ENCODE measurements at regions not wholly inside any gene's neighbourhood (a gene's known extent, or its start where the extent isn't known, plus 50 kb on each side); places are given as distances from the start of the nearest gene placed in this dataset.

DNA sequence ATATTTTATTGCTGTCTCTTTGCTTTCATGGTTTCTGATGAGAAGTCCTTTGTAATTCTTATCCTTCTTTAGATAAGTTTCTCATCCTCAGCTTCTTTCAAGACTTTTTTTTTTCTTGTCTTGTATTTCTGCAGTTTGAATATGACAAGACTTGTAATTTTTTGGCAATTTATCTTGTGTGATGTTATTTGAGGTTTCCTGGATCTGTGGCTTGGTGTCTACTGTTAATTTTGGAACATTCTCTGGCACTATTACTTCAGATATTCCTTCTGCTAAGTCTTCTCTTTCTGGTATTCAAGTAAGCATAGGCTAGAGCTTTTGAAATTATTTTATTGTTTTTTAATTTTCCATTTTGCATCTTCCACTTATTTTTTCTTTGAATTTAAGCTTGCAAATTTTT lies 1083.2 kb downstream of the CNTNAP5 start:
- Histone ChIP-seq H3K4me3 (ENCODE audit: low read length) (no peak overlapping the region), H3K4me1 (ENCODE audit: control insufficient read depth, insufficient read depth, low read length) (no peaks in the 10 kb centered on the region), H3K9me3 (ENCODE audit: control insufficient read depth, low read depth, low read length) (no peaks in the 10 kb centered on the region), H3K27ac (ENCODE audit: low read length) (no peak overlapping the region), H3K36me3 (ENCODE audit: control insufficient read depth, insufficient read depth, low read length) (no peaks in the 10 kb centered on the region), H3K27me3 (ENCODE audit: control insufficient read depth, insufficient read depth, low read length) (no peaks in the 10 kb centered on the region)
- no peak for DNase-seq

DNA sequence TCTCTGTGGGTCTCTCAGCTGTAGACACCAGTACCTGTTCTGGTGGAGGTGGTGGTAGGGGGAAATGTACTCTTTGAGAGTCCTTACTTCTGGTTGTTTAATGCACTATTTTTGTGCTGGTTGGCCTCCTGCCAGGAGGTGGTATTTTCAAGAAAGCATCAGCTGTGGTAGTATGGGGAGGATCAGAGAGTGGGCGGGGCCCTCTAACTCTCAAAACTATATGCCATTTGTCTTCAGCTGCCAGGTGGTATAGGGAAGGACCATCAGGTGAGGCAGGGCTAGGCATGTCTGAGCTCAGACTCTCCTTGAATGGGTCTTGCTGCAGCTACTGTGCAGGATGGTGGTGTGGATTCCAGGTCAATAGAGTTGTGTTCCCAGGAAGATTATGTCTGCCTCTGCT lies 1100.8 kb downstream of the CNTNAP5 start:
- no peak for DNase-seq
- no peak overlapping the region for H3K27ac ChIP-seq (ENCODE audit: low read length)
- no peaks in the 10 kb centered on the region for H3K9me3 ChIP-seq (ENCODE audit: control insufficient read depth, low read depth, low read length)
- H3K27me3 ChIP-seq (ENCODE audit: control insufficient read depth, insufficient read depth, low read length), result no peaks in the 10 kb centered on the region
- H3K4me3 ChIP-seq (ENCODE audit: low read length), result no peak overlapping the region
- WGBS (ENCODE audit: insufficient coverage, low lambda C conversion rate), result no CpG with 5 or more reads among the region's 1 CpG
- no peaks in the 10 kb centered on the region for H3K36me3 ChIP-seq (ENCODE audit: control insufficient read depth, insufficient read depth, low read length)
- H3K4me1 ChIP-seq (ENCODE audit: control insufficient read depth, insufficient read depth, low read length), result no peaks in the 10 kb centered on the region

DNA sequence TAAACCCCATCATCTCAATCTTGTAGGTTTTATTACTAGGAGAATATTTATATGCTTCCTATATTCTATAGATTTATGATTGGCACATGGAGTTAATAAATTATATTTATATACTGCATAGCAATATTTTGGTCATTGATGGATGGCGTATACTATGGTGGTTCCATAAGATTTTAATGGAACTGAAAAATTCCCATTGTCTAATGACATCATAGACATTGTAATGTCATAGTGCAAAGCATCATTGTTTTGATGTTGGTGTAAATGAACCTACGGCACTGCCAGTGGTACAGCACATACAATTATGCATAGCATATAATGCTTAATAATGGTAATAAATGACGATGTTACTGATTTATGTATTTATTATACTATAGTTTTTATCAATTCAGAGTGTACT lies 1135.9 kb downstream of the CNTNAP5 start:
- H3K4me1 ChIP-seq (ENCODE audit: control insufficient read depth, insufficient read depth, low read length), result no peaks in the 10 kb centered on the region
- no CpG with 5 or more reads among the region's 3 CpGs for WGBS (ENCODE audit: insufficient coverage, low lambda C conversion rate)

DNA sequence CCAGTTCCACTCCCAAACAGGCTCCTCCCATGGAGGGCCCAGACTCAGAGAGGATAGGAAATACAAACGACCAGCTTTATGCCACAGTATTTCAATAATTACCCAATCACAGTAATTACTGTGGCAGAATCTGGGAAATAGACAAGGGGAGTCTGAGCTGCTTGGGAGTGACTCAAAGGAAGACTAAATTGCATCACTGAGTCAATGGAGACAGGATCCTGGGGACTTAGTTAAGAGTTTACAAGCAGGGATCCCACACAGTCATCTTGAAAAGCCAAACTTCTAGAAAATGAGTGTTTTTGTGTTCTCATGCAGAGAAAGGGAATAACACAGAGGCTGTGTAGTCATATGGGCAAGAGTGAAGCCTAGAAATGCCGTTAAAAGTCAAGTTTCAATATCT lies 1142.1 kb downstream of the CNTNAP5 start:
- Histone ChIP-seq H3K36me3 (ENCODE audit: control insufficient read depth, insufficient read depth, low read length) (no peaks in the 10 kb centered on the region), H3K9me3 (ENCODE audit: control insufficient read depth, low read depth, low read length) (no peaks in the 10 kb centered on the region), H3K27me3 (ENCODE audit: control insufficient read depth, insufficient read depth, low read length) (no peaks in the 10 kb centered on the region), H3K4me1 (ENCODE audit: control insufficient read depth, insufficient read depth, low read length) (no peaks in the 10 kb centered on the region), H3K4me3 (ENCODE audit: low read length) (no peak overlapping the region), H3K27ac (ENCODE audit: low read length) (no peak overlapping the region)
- no peak for DNase-seq
- 60% methylated on average over 1 of the region's 2 CpGs for WGBS (ENCODE audit: insufficient coverage, low lambda C conversion rate)

More for the DNA sequence above, 1135.9 kb downstream of the CNTNAP5 start:
- Histone ChIP-seq H3K9me3 (ENCODE audit: control insufficient read depth, low read depth, low read length) (no peaks in the 10 kb centered on the region), H3K27ac (ENCODE audit: low read length) (no peak overlapping the region), H3K4me3 (ENCODE audit: low read length) (no peak overlapping the region), H3K36me3 (ENCODE audit: control insufficient read depth, insufficient read depth, low read length) (no peaks in the 10 kb centered on the region), H3K27me3 (ENCODE audit: control insufficient read depth, insufficient read depth, low read length) (no peaks in the 10 kb centered on the region)
- no peak for DNase-seq

DNA sequence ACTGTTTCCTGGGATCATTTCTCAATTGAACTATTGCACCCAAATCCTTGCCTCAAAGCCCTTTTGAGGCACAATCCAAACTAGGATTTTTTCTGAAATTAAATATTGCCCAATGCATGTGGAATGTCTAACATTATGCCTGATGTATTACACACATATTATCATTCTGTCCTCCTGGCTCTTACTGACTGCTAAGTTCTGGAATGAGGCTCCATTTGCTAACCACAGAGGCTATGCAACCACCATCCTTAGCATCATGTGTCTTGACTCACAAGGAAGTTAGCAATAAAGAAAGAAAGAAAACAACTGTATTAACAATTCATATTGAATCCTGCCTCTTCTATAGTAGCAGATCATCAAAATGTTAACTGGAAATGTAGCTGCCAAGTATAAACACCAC lies 1142.7 kb downstream of the CNTNAP5 start:
- Histone ChIP-seq H3K27ac (ENCODE audit: low read length) (no peak overlapping the region), H3K9me3 (ENCODE audit: control insufficient read depth, low read depth, low read length) (no peaks in the 10 kb centered on the region), H3K36me3 (ENCODE audit: control insufficient read depth, insufficient read depth, low read length) (no peaks in the 10 kb centered on the region), H3K4me1 (ENCODE audit: control insufficient read depth, insufficient read depth, low read length) (no peaks in the 10 kb centered on the region), H3K27me3 (ENCODE audit: control insufficient read depth, insufficient read depth, low read length) (no peaks in the 10 kb centered on the region), H3K4me3 (ENCODE audit: low read length) (no peak overlapping the region)
- no peak for DNase-seq

DNA sequence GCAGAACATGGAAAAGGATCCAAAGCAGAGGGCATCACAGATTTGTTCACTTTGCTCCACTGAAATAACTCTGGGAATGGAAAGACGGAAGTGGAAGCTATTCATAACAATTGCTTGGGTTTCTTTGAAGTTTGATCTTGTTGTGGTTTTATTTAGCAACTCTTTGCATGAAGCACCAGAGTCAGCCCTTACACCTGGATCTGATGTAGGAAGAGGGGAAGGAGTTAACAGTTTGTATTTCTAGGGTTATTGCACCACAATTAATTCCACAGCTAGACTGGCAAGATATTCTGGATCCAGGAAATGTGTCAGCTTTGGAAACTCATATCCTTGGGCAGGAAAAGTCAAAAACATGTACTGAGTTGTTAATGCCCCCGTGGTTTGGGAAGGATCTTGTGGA lies 1143.4 kb downstream of the CNTNAP5 start:
- no peaks in the 10 kb centered on the region for H3K9me3 ChIP-seq (ENCODE audit: control insufficient read depth, low read depth, low read length)
- WGBS (ENCODE audit: insufficient coverage, low lambda C conversion rate), result 77% methylated on average over 2 of the region's 2 CpGs
- no peak overlapping the region for H3K27ac ChIP-seq (ENCODE audit: low read length)
- no peak for DNase-seq
- H3K4me1 ChIP-seq (ENCODE audit: control insufficient read depth, insufficient read depth, low read length), result no peaks in the 10 kb centered on the region
- H3K27me3 ChIP-seq (ENCODE audit: control insufficient read depth, insufficient read depth, low read length), result no peaks in the 10 kb centered on the region
- no peaks in the 10 kb centered on the region for H3K36me3 ChIP-seq (ENCODE audit: control insufficient read depth, insufficient read depth, low read length)
- no peak overlapping the region for H3K4me3 ChIP-seq (ENCODE audit: low read length)

DNA sequence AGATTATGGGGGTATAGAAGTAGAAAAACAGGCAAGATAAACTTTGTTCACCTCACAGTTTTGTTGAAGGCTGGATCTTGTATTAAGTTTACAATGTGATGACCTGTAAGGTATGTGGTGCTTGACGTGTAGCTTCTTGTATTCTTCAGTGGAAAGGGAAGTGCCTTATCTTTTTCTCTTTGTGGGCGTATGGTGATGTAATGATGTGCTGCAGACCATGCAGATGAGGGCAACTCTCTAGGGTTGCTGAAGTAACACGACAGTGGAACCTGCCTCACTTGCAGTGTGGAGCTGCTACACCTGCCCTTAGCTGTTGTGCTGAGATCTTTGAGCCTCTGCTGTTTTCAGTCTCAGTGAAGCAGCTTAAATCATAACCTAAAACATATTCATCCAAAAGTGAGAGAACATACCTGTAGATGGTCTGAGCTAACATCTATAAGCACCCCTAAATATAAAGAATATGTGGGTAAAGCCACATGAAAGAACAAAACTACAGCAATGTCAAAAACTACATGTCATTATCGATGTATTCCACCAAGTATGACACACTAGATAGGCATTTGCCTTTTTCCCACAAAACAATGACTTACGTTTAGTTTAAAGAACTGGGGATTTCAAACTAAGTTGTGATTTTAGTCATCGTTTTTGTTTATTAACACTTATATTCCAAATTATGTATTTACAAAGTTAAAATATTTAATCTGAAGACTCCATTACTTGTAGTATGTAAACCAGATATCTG lies 1144.1 kb downstream of the CNTNAP5 start:
- Histone ChIP-seq H3K27me3 (ENCODE audit: control insufficient read depth, insufficient read depth, low read length) (no peaks in the 10 kb centered on the region), H3K4me1 (ENCODE audit: control insufficient read depth, insufficient read depth, low read length) (no peaks in the 10 kb centered on the region), H3K4me3 (ENCODE audit: low read length) (no peak overlapping the region), H3K36me3 (ENCODE audit: control insufficient read depth, insufficient read depth, low read length) (no peaks in the 10 kb centered on the region), H3K27ac (ENCODE audit: low read length) (no peak overlapping the region), H3K9me3 (ENCODE audit: control insufficient read depth, low read depth, low read length) (no peaks in the 10 kb centered on the region)
- 90% methylated on average over 3 of the region's 6 CpGs for WGBS (ENCODE audit: insufficient coverage, low lambda C conversion rate)
- no peak for DNase-seq

DNA sequence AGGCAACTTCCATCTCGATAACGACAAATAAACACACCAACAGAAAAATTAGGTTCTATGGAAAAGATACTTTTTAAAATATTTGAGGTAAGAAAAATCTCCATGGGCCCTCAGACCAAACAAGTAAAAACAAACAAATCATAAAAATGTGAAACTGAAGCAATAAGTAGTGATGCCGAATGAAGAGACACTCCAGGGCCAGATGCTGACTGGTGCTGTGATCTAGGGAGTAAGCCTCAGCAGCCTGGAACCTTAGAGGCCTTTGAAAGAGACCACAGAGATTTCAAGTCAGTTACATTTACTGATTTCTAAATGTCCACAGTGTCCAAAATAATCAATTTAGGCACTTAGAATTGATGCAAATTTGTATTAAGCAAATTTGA lies 1144.7 kb downstream of the CNTNAP5 start:
- Histone ChIP-seq H3K9me3 (ENCODE audit: control insufficient read depth, low read depth, low read length) (no peaks in the 10 kb centered on the region), H3K36me3 (ENCODE audit: control insufficient read depth, insufficient read depth, low read length) (no peaks in the 10 kb centered on the region), H3K27ac (ENCODE audit: low read length) (no peak overlapping the region), H3K4me1 (ENCODE audit: control insufficient read depth, insufficient read depth, low read length) (no peaks in the 10 kb centered on the region), H3K27me3 (ENCODE audit: control insufficient read depth, insufficient read depth, low read length) (no peaks in the 10 kb centered on the region), H3K4me3 (ENCODE audit: low read length) (no peak overlapping the region)
- no peak for DNase-seq
- WGBS (ENCODE audit: insufficient coverage, low lambda C conversion rate), result 76% methylated on average over 3 of the region's 3 CpGs

DNA sequence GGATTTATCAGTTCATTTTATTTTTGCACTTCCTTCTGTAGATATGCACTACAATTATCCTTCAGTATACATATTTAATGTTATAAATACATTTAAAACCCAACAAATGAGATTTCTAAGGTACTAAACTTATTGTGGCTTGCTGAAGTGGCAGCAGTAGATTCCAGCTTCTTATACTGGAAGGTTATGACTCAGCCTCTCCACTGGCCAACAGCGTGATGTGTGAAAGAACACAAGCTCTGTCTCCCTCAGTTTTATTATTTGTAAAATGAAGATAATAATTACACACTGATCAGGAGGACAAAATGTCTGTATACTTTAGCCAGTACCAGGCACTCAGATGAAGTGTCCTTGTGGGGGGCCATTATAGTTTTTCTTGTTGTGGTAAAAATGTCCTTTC lies 1147.1 kb downstream of the CNTNAP5 start:
- no CpG with 5 or more reads among the region's 1 CpG for WGBS (ENCODE audit: insufficient coverage, low lambda C conversion rate)
- no peaks in the 10 kb centered on the region for H3K36me3 ChIP-seq (ENCODE audit: control insufficient read depth, insufficient read depth, low read length)
- H3K27ac ChIP-seq (ENCODE audit: low read length), result no peak overlapping the region
- no peak overlapping the region for H3K4me3 ChIP-seq (ENCODE audit: low read length)
- no peaks in the 10 kb centered on the region for H3K9me3 ChIP-seq (ENCODE audit: control insufficient read depth, low read depth, low read length)
- DNase-seq, result no peak
- H3K4me1 ChIP-seq (ENCODE audit: control insufficient read depth, insufficient read depth, low read length), result no peaks in the 10 kb centered on the region
- no peaks in the 10 kb centered on the region for H3K27me3 ChIP-seq (ENCODE audit: control insufficient read depth, insufficient read depth, low read length)

DNA sequence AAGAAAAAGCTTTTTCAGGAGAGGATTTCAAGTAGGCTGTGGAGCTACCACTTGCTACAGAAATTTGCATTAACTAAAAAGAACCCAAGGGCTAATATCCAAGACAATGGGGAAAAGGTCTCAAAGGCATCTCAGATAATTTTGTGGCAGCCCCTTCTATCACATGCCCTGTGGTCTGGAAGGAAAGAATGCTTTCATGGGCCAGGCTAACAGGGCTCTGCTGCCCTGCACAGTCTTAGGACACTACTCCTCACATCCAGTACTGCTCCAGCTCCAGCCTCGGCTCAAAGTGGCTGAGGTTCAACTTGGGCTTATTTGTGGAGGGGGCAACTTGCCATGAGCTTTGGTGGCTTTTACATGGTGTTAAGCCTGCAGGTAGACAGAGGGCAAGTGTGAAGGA lies 1150.3 kb downstream of the CNTNAP5 start:
- no peak overlapping the region for H3K27ac ChIP-seq (ENCODE audit: low read length)
- no peak for DNase-seq
- WGBS (ENCODE audit: insufficient coverage, low lambda C conversion rate), result no CpG with 5 or more reads among the region's 1 CpG
- no peak overlapping the region for H3K4me3 ChIP-seq (ENCODE audit: low read length)
- no peaks in the 10 kb centered on the region for H3K9me3 ChIP-seq (ENCODE audit: control insufficient read depth, low read depth, low read length)
- H3K36me3 ChIP-seq (ENCODE audit: control insufficient read depth, insufficient read depth, low read length), result no peaks in the 10 kb centered on the region
- no peaks in the 10 kb centered on the region for H3K27me3 ChIP-seq (ENCODE audit: control insufficient read depth, insufficient read depth, low read length)
- no peaks in the 10 kb centered on the region for H3K4me1 ChIP-seq (ENCODE audit: control insufficient read depth, insufficient read depth, low read length)

DNA sequence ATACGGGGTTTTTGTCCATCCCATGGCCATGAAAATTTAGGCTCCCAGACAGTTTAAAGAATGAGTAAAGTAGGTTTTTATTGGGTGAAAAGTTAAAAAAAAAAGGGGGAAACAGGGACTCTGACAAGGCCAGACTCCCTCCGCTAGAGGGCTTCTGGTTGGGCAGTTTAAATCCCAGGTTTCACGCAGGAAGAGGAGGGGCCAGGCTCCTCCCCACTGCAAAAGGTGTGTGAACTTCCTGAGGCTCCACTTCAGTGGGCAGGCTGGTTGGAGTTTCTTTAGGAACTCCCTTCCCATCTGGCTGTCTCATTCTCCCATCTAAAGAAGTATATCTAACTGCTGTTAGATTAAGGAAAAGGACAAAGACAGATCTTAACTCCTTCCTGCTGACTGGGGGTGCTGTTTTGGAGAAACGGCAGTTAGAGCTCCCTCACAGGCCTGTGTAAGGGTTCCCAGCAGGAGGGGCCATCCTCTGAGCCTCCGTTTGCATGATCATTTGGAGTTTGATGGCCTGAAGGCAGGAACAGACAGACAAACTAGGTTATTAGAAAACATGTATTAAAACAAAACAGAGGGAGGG lies 1160.7 kb downstream of the CNTNAP5 start:
- Histone ChIP-seq H3K27me3 (ENCODE audit: control insufficient read depth, insufficient read depth, low read length) (no peaks in the 10 kb centered on the region), H3K27ac (ENCODE audit: low read length) (no peak overlapping the region), H3K4me3 (ENCODE audit: low read length) (no peak overlapping the region), H3K36me3 (ENCODE audit: control insufficient read depth, insufficient read depth, low read length) (no peaks in the 10 kb centered on the region), H3K4me1 (ENCODE audit: control insufficient read depth, insufficient read depth, low read length) (no peaks in the 10 kb centered on the region), H3K9me3 (ENCODE audit: control insufficient read depth, low read depth, low read length) (no peaks in the 10 kb centered on the region)
- no CpG with 5 or more reads among the region's 5 CpGs for WGBS (ENCODE audit: insufficient coverage, low lambda C conversion rate)
- no peak for DNase-seq
